DOHH2 (cell line): ENCODE measurements at regions not wholly inside any gene's neighbourhood (a gene's known extent, or its start where the extent isn't known, plus 50 kb on each side); places are given as distances from the start of the nearest gene placed in this dataset.

Source experiments
- H3F3A ChIP-seq: fragments of 200-600 bp; sonication (generic), shearing (Covaris generic); 2 replicates; pipeline ENCODE4 v1.6.0; 2016; ENCODE audit warnings: antibody characterized with exemption, mild to moderate bottlenecking; ENCODE audit not compliant: control insufficient read depth, insufficient read depth
- H3K27ac ChIP-seq: fragments of 200-600 bp; sonication (generic); 2 replicates; pipeline ENCODE4 v1.5.1; 2014; ENCODE audit warnings: low read depth, mild to moderate bottlenecking, low read length, moderate library complexity
- H3K27me3 ChIP-seq: fragments of 200-600 bp; sonication (generic); 2 replicates; pipeline ENCODE4 v1.6.1; 2014; ENCODE audit warnings: mild to moderate bottlenecking, low read length, mixed read lengths; ENCODE audit not compliant: control insufficient read depth
- H3K36me3 ChIP-seq: fragments of 200-600 bp; sonication (generic); 2 replicates; pipeline ENCODE4 v1.6.1; 2014; ENCODE audit warnings: mild to moderate bottlenecking, low read length, moderate library complexity, mixed read lengths; ENCODE audit not compliant: control insufficient read depth
- H3K4me1 ChIP-seq: fragments of 200-600 bp; sonication (generic); 2 replicates; pipeline ENCODE4 v1.6.1; 2014; ENCODE audit warnings: mild to moderate bottlenecking, low read length, mixed read lengths; ENCODE audit not compliant: control insufficient read depth
- H3K4me2 ChIP-seq: fragments of 200-600 bp; sonication (generic); 2 replicates; pipeline ENCODE4 v1.6.0; 2014; ENCODE audit warnings: mild to moderate bottlenecking, low read length, moderate library complexity
- H3K4me3 ChIP-seq: fragments of 200-600 bp; sonication (generic); 2 replicates; pipeline ENCODE4 v1.5.1; 2014; ENCODE audit warnings: mild to moderate bottlenecking, low read length, mixed read lengths
- H3K79me2 ChIP-seq: fragments of 200-600 bp; sonication (generic); 2 replicates; pipeline ENCODE4 v1.6.1; 2014; ENCODE audit warnings: mild to moderate bottlenecking, low read length, mixed read lengths; ENCODE audit not compliant: control insufficient read depth
- H3K9me2 ChIP-seq: fragments of 200-600 bp; sonication (generic); replicated peaks from 2 replicates; pipeline ENCODE4 v1.6.1; 2014; ENCODE audit warnings: mild to moderate bottlenecking, low read length, mixed read lengths; ENCODE audit not compliant: control insufficient read depth
- H3K9me3 ChIP-seq: fragments of 200-600 bp; sonication (generic); 2 replicates; pipeline ENCODE4 v1.6.1; 2014; ENCODE audit warnings: antibody characterized with exemption, low read length, mixed read lengths; ENCODE audit not compliant: control insufficient read depth, insufficient read depth
- H4K20me1 ChIP-seq: fragments of 200-600 bp; sonication (generic); 2 replicates; pipeline ENCODE4 v1.6.0; 2014; ENCODE audit warnings: low read depth, mild to moderate bottlenecking, antibody characterized with exemption, low read length, moderate library complexity; ENCODE audit not compliant: control insufficient read depth, insufficient read depth
- EZH2phosphoT487 ChIP-seq: fragments of 200-600 bp; sonication (generic); IDR thresholded peaks from 2 replicates; pipeline ENCODE4 v1.6.1; 2017; ENCODE audit warnings: borderline replicate concordance, mild to moderate bottlenecking, antibody characterized with exemption, low read length, moderate library complexity, mixed read lengths
- TF ChIP-seq, protein P1 (sequence below): fragments of 200-600 bp; sonication (generic); IDR thresholded peaks from one replicate; pipeline ENCODE4 v1.5.1; 2014; ENCODE audit warnings: antibody characterized with exemption, mild to moderate bottlenecking, low read depth, low read length; ENCODE audit not compliant: poor library complexity, severe bottlenecking

DNA sequence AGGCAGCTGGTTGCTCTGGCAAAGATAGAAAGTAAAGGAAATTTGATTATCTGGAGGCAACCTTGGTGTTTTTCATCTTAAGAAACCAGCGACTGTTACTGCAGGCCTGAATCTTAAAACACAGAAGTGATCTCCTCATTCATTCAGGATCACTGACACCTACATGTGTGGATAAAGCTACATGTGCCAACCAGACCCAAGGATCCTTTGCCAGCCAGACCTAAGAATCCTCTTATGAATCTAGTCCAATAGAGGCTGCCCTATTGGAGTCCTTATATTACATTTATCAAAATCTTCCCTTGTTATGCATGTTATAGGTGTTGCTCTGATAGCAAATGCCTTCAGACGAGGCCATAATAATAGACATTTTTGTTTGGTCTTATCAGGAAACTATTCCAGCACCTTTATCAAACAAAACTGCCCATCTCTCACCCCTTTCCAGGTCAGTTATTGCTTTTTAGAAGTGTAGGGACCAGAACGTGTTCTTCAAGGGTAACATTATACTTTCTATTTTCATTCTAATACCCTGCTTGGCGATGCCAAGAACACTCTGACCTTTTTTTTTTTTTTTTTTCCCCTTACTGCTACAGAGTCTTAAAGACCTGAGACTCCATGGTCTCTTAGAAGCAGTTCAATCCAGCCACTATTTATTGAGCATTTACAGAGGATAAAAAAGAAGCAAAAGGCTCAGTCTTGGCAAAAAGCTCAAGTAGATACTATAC, 175.5 kb upstream of the PTBP2 start:
- H3K9me2 ChIP-seq, result no peaks in the 10 kb centered on the region
- no peaks in the 10 kb centered on the region for H3K79me2 ChIP-seq
- H3K4me2 ChIP-seq, result no peak overlapping the region
- no peaks in the 10 kb centered on the region for H3K9me3 ChIP-seq
- H3K4me1 ChIP-seq, result no peaks in the 10 kb centered on the region
- no peaks in the 10 kb centered on the region for H3K27me3 ChIP-seq
- TF ChIP-seq, protein P1, sequence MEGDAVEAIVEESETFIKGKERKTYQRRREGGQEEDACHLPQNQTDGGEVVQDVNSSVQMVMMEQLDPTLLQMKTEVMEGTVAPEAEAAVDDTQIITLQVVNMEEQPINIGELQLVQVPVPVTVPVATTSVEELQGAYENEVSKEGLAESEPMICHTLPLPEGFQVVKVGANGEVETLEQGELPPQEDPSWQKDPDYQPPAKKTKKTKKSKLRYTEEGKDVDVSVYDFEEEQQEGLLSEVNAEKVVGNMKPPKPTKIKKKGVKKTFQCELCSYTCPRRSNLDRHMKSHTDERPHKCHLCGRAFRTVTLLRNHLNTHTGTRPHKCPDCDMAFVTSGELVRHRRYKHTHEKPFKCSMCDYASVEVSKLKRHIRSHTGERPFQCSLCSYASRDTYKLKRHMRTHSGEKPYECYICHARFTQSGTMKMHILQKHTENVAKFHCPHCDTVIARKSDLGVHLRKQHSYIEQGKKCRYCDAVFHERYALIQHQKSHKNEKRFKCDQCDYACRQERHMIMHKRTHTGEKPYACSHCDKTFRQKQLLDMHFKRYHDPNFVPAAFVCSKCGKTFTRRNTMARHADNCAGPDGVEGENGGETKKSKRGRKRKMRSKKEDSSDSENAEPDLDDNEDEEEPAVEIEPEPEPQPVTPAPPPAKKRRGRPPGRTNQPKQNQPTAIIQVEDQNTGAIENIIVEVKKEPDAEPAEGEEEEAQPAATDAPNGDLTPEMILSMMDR, result no peak
- no peak for TF ChIP-seq EZH2phosphoT487
- no peak overlapping the region for H3K27ac ChIP-seq
- no peaks in the 10 kb centered on the region for H3F3A ChIP-seq
- H3K36me3 ChIP-seq, result no peaks in the 10 kb centered on the region
- H3K4me3 ChIP-seq, result no peak overlapping the region
- H4K20me1 ChIP-seq, result no peaks in the 10 kb centered on the region

DNA sequence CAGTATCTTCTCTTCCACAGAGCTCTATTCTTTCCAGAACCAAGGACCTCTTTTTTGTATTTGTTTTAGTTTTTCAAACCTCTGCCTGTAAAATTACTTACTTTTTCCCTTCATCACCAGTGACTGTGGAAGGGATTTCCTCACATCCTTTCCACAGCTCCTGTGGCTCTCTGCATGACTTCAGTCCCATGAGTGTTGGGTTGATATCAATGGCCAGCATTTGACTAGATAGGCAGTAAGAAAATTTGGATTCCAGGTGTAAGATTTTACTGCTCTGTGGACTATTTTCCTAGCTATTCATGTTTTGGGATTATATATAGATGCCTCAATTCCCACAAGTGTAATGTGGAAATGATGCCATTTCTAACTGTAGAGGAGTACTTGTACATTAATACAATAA, 171.5 kb upstream of the PTBP2 start:
- H3K27me3 ChIP-seq, result no peaks in the 10 kb centered on the region
- H3K4me1 ChIP-seq, result no peaks in the 10 kb centered on the region
- TF ChIP-seq, protein P1, result no peak
- TF ChIP-seq EZH2phosphoT487, result no peak
- no peaks in the 10 kb centered on the region for H3K36me3 ChIP-seq
- H3F3A ChIP-seq, result no peaks in the 10 kb centered on the region
- no peaks in the 10 kb centered on the region for H3K9me3 ChIP-seq
- no peaks in the 10 kb centered on the region for H3K79me2 ChIP-seq
- H3K4me2 ChIP-seq, result no peak overlapping the region
- no peak overlapping the region for H3K27ac ChIP-seq
- no peaks in the 10 kb centered on the region for H4K20me1 ChIP-seq
- H3K9me2 ChIP-seq, result no peaks in the 10 kb centered on the region
- no peak overlapping the region for H3K4me3 ChIP-seq

DNA sequence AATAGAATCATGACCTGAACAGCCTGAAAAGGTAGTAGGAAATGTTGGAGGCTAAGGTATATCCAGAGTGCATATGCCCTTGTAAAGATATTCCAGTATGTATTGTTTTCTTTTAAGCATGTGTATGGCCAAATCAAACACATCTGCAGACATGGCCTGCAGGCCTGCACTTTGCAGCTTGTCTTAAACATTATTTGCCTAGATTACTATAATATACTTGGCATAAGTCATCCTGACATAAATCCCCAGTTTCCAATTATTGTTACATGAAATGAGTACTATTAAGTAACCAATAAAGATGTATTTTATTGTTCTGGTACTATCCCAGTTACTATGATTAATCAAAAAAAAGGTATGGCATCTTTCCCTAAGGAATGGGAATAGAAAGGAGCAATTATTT, 169.1 kb upstream of the PTBP2 start:
- H3K27me3 ChIP-seq, result no peaks in the 10 kb centered on the region
- no peaks in the 10 kb centered on the region for H3K36me3 ChIP-seq
- TF ChIP-seq, protein P1, result no peak
- TF ChIP-seq EZH2phosphoT487, result no peak
- H4K20me1 ChIP-seq, result no peaks in the 10 kb centered on the region
- no peaks in the 10 kb centered on the region for H3K79me2 ChIP-seq
- no peaks in the 10 kb centered on the region for H3K4me1 ChIP-seq
- H3K9me2 ChIP-seq, result no peaks in the 10 kb centered on the region
- H3K27ac ChIP-seq, result no peak overlapping the region
- H3K4me3 ChIP-seq, result no peak overlapping the region
- H3K4me2 ChIP-seq, result no peak overlapping the region
- H3K9me3 ChIP-seq, result no peaks in the 10 kb centered on the region
- H3F3A ChIP-seq, result no peaks in the 10 kb centered on the region
